ENCODE measurements at regions not wholly inside any gene's neighbourhood (a gene's known extent, or its start where the extent isn't known, plus 50 kb on each side); places are given as distances from the start of the nearest gene placed in this dataset.

- Histone ChIP-seq H3K27ac (no peak overlapping the region), H3K9me3 (ENCODE audit: insufficient read depth, low read depth) (no peaks in the 10 kb centered on the region), H3K4me1 (replicated peaks; ENCODE audit: insufficient read depth) (no peaks in the 10 kb centered on the region), H3K4me2 (no peak overlapping the region), H4K20me1 (ENCODE audit: insufficient read depth) (no peaks in the 10 kb centered on the region), H3K36me3 (ENCODE audit: low read depth) (no peaks in the 10 kb centered on the region), H3K9me2 (ENCODE audit: insufficient read depth) (no peaks in the 10 kb centered on the region), H2AFZ (no peak overlapping the region), H3K4me3 (no peak overlapping the region), H3K27me3 (ENCODE audit: insufficient read depth, low read depth) (no peaks in the 10 kb centered on the region), H3K79me2 (ENCODE audit: low read depth) (no peaks in the 10 kb centered on the region), H3F3A (ENCODE audit: insufficient read depth, low read depth) (no peaks in the 10 kb centered on the region)
- BruUV-seq (replicated peaks): no TSS peak
- no peak for DNase-seq
- CTCF ChIA-PET: no interaction called here
- TF ChIP-seq CTCF (conservative IDR thresholded peaks at IDR 0.05): no peak
- TF ChIP-seq EZH2 (IDR thresholded peaks at IDR 0.05; ENCODE audit: low read depth): no peak
- POLR2A ChIA-PET (ENCODE audit: unreplicated experiment): no interaction called here
- intact Hi-C loops (cut with micrococcal nuclease; ENCODE audit: unreplicated experiment): no loop called here
Measured at GRCh38 chr14:48731260-48731659, 854.9 kb downstream of the RPS29 start.

- no peaks in the 10 kb centered on the region for H3K79me2 ChIP-seq (ENCODE audit: low read depth)
- TF ChIP-seq CTCF (conservative IDR thresholded peaks at IDR 0.05): no peak
- no peak for TF ChIP-seq EZH2 (IDR thresholded peaks at IDR 0.05; ENCODE audit: low read depth)
- no peaks in the 10 kb centered on the region for H4K20me1 ChIP-seq (ENCODE audit: insufficient read depth)
- no peaks in the 10 kb centered on the region for H3K4me1 ChIP-seq (replicated peaks; ENCODE audit: insufficient read depth)
- no peak for DNase-seq
- ChIA-PET CTCF (no interaction called here), POLR2A (ENCODE audit: unreplicated experiment) (no interaction called here)
- intact Hi-C loops (cut with micrococcal nuclease; ENCODE audit: unreplicated experiment): no loop called here
- no peaks in the 10 kb centered on the region for H3F3A ChIP-seq (ENCODE audit: insufficient read depth, low read depth)
- no peak overlapping the region for H3K27ac ChIP-seq
- no peak overlapping the region for H3K4me3 ChIP-seq
- H3K4me2 ChIP-seq: no peak overlapping the region
- no peak overlapping the region for H2AFZ ChIP-seq
- no peaks in the 10 kb centered on the region for H3K9me2 ChIP-seq (ENCODE audit: insufficient read depth)
- H3K9me3 ChIP-seq (ENCODE audit: insufficient read depth, low read depth): no peaks in the 10 kb centered on the region
- BruUV-seq (replicated peaks): no TSS peak
- H3K27me3 ChIP-seq (ENCODE audit: insufficient read depth, low read depth): no peaks in the 10 kb centered on the region
- H3K36me3 ChIP-seq (ENCODE audit: low read depth): no peaks in the 10 kb centered on the region
Measured at GRCh38 chr14:48726080-48726642, 860.0 kb downstream of the RPS29 start.

GRCh38 chr14:48725051-48725734 is 861.0 kb downstream of the RPS29 start:
- H3K27ac ChIP-seq: no peak overlapping the region
- H3K4me2 ChIP-seq: no peak overlapping the region
- no peak overlapping the region for H3K4me3 ChIP-seq
- no peaks in the 10 kb centered on the region for H3K27me3 ChIP-seq (ENCODE audit: insufficient read depth, low read depth)
- TF ChIP-seq EZH2 (IDR thresholded peaks at IDR 0.05; ENCODE audit: low read depth) (no peak), CTCF (conservative IDR thresholded peaks at IDR 0.05) (no peak)
- H3K9me2 ChIP-seq (ENCODE audit: insufficient read depth): no peaks in the 10 kb centered on the region
- BruUV-seq (replicated peaks): no TSS peak
- H3K36me3 ChIP-seq (ENCODE audit: low read depth): no peaks in the 10 kb centered on the region
- no peaks in the 10 kb centered on the region for H3F3A ChIP-seq (ENCODE audit: insufficient read depth, low read depth)
- intact Hi-C loops (cut with micrococcal nuclease; ENCODE audit: unreplicated experiment): no loop called here
- H4K20me1 ChIP-seq (ENCODE audit: insufficient read depth): no peaks in the 10 kb centered on the region
- H3K9me3 ChIP-seq (ENCODE audit: insufficient read depth, low read depth): no peaks in the 10 kb centered on the region
- no peaks in the 10 kb centered on the region for H3K4me1 ChIP-seq (replicated peaks; ENCODE audit: insufficient read depth)
- ChIA-PET POLR2A (ENCODE audit: unreplicated experiment) (no interaction called here), CTCF (no interaction called here)
- no peaks in the 10 kb centered on the region for H3K79me2 ChIP-seq (ENCODE audit: low read depth)
- H2AFZ ChIP-seq: no peak overlapping the region
- DNase-seq: no peak

Measured in PC-9 (cell line).